ENCODE measurements at regions not wholly inside any gene's neighbourhood (a gene's known extent, or its start where the extent isn't known, plus 50 kb on each side); places are given as distances from the start of the nearest gene placed in this dataset.

DNA sequence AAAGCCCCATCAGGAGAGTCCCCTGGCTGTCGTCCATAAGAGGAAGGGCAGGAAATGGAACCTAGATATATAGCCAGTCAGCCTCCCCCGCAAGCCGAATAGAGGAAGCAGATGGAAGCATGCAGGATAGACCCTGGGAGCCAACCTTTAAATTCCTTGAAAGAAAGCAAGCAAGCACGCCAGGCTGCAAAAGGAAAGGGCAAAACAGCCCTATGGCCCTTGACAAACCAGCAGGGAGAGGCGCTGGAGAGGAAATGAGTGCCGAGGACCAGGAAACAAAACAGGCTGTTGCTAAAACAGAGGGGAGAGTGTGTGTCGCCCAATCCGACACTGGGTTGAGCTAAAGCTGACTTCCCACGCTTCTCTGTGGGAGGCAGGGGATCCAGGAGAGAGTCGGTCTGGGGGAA is 203.5 kb upstream of the MTNR1B start:
- TF ChIP-seq POLR2A (IDR thresholded peaks at IDR 0.05; ENCODE audit: low read length) (no peak), GATA1 (IDR thresholded peaks at IDR 0.05; ENCODE audit: low read depth, low read length) (no peak)
